Gastroesophageal sphincter (tissue), 4 donors: ENCODE measurements at regions not wholly inside any gene's neighbourhood (a gene's known extent, or its start where the extent isn't known, plus 50 kb on each side); places are given as distances from the start of the nearest gene placed in this dataset.

Experiments used
- ATAC-seq: fragments of 150-250 bp; one replicate; pipeline ENCODE4 v1.9.1; 2016; ENCODE audit warnings: mild to moderate bottlenecking, moderate library complexity
- H3K27ac ChIP-seq, 4 donors: fragments of 200-600 bp; sonication (generic) in 3 of 4; 1 replicate in 3 of 4; 2 replicates in 1 of 4; pipeline ENCODE4 v1.5.1; 2016 to 2019
- H3K27me3 ChIP-seq: fragments of 200-600 bp; sonication (generic); one replicate; pipeline ENCODE4 v1.5.1; 2019
- H3K36me3 ChIP-seq, 2 donors: fragments of 200-600 bp; sonication (generic); one replicate each; pipeline ENCODE4 v1.5.1; 2019; ENCODE audit warnings: control low read depth in 1 of 2
- H3K4me1 ChIP-seq, 3 donors: fragments of 200-600 bp; sonication (generic); 1 replicate in 2 of 3; 2 replicates in 1 of 3; pipeline ENCODE4 v1.5.1; 2016 to 2019; ENCODE audit warnings: control low read depth in 2 of 3
- H3K4me3 ChIP-seq, 2 donors: fragments of 200-600 bp; sonication (generic); one replicate each; pipeline ENCODE4 v1.5.1; 2019; ENCODE audit warnings: mild to moderate bottlenecking in 1 of 2, moderate library complexity in 1 of 2
- H3K9me3 ChIP-seq, 3 donors: fragments of 200-600 bp; sonication (generic); one replicate each; pipeline ENCODE4 v1.5.1; 2017 to 2019; ENCODE audit warnings: control low read depth in 2 of 3
- CTCF ChIP-seq, 4 experiments: fragments of 200-600 bp in 2 of 4; fragments of 450-650 bp in 2 of 4; sonication (generic) in 1 of 4; IDR thresholded peaks; one replicate each; pipeline ENCODE4 v1.5.1; 2017 to 2019; ENCODE audit warnings: antibody characterized with exemption in 4 of 4, mild to moderate bottlenecking in 2 of 4, moderate library complexity in 2 of 4
- EP300 ChIP-seq: sonication (generic); formaldehyde crosslinking; IDR thresholded peaks from one replicate; pipeline ENCODE4 v1.6.1; 2017; ENCODE audit warnings: antibody characterized with exemption, mild to moderate bottlenecking
- POLR2A ChIP-seq, 2 donors: fragments of 450-650 bp; IDR thresholded peaks; one replicate each; pipeline ENCODE4 v1.6.1; 2017; ENCODE audit warnings: antibody characterized with exemption in 2 of 2, mild to moderate bottlenecking in 2 of 2, moderate library complexity in 1 of 2
- POLR2AphosphoS5 ChIP-seq: sonication (generic); formaldehyde crosslinking; IDR thresholded peaks from one replicate; pipeline ENCODE4 v1.6.1; 2017; ENCODE audit warnings: antibody characterized with exemption
- WGBS, 2 donors: methylation state at CpG; one replicate each; pipeline ENCODE4 v1.1.5; 2018; ENCODE audit warnings: low coverage in 1 of 2; 5-methylcytosine and 5-hydroxymethylcytosine counted together

GRCh38 chr2:22855081-22855480 is 529.9 kb upstream of the KLHL29 start:
- TF ChIP-seq CTCF (IDR thresholded peaks at IDR 0.05) = no peak
- TF ChIP-seq POLR2AphosphoS5 = no peak
- TF ChIP-seq EP300 = no peak
- no peak for TF ChIP-seq POLR2A (IDR thresholded peaks at IDR 0.05)
- Histone ChIP-seq H3K4me1 (no peaks in the 10 kb centered on the region), H3K4me3 (no peak overlapping the region), H3K27me3 (no peaks in the 10 kb centered on the region), H3K36me3 (no peaks in the 10 kb centered on the region), H3K9me3 (peaks cover 0 to 2% (median 0%) of the 10 kb centered on the region in 3 donors), H3K27ac (no peak overlapping the region)
- WGBS, 2 donors = 50 to 87% methylated on average over 2 to 3 of the region's 3 CpGs
- ATAC-seq = no peak

- no peak overlapping the region for H3K4me3 ChIP-seq
- peaks cover 0 to 8% (median 0%) of the 10 kb centered on the region in 3 donors for H3K9me3 ChIP-seq
- no peak for TF ChIP-seq EP300
- TF ChIP-seq CTCF (IDR thresholded peaks at IDR 0.05) = no peak
- no peak for TF ChIP-seq POLR2AphosphoS5
- TF ChIP-seq POLR2A (IDR thresholded peaks at IDR 0.05) = no peak
- WGBS, 2 donors = 17 to 80% methylated on average over 1 to 3 of the region's 9 CpGs
- no peaks in the 10 kb centered on the region for H3K27me3 ChIP-seq
- H3K4me1 ChIP-seq = no peaks in the 10 kb centered on the region
- H3K27ac ChIP-seq = no peak overlapping the region
- no peaks in the 10 kb centered on the region for H3K36me3 ChIP-seq
- ATAC-seq = no peak
Measured at GRCh38 chr2:22855761-22856184, 529.2 kb upstream of the KLHL29 start.

GRCh38 chr2:22867973-22868372 is 517.0 kb upstream of the KLHL29 start:
- Histone ChIP-seq H3K27ac (no peak overlapping the region), H3K9me3 (no peaks in the 10 kb centered on the region), H3K4me1 (no peaks in the 10 kb centered on the region), H3K27me3 (peaks cover 4% of the 10 kb centered on the region), H3K4me3 (no peak overlapping the region), H3K36me3 (no peaks in the 10 kb centered on the region)
- ATAC-seq = no peak
- 43% methylated on average over 3 of the region's 4 CpGs; no CpG with 5 or more reads in 1 of the 2 donors for WGBS, 2 donors
- TF ChIP-seq EP300 (no peak), CTCF (IDR thresholded peaks at IDR 0.05) (no peak), POLR2A (IDR thresholded peaks at IDR 0.05) (no peak), POLR2AphosphoS5 (no peak)

- TF ChIP-seq POLR2A (IDR thresholded peaks at IDR 0.05) = no peak
- TF ChIP-seq POLR2AphosphoS5 = no peak
- TF ChIP-seq EP300 = no peak
- TF ChIP-seq CTCF (IDR thresholded peaks at IDR 0.05) = no peak
- Histone ChIP-seq H3K36me3 (no peaks in the 10 kb centered on the region), H3K9me3 (peaks cover 0 to 16% (median 0%) of the 10 kb centered on the region in 3 donors), H3K4me1 (peaks cover 0 to 7% (median 0%) of the 10 kb centered on the region in 3 donors), H3K27me3 (no peaks in the 10 kb centered on the region), H3K27ac (no peak overlapping the region), H3K4me3 (no peak overlapping the region)
- 88 to 89% methylated on average over 1 to 2 of the region's 2 CpGs for WGBS, 2 donors
- ATAC-seq = no peak
Measured at GRCh38 chr2:22878121-22878520, 506.9 kb upstream of the KLHL29 start.

GRCh38 chr2:22879009-22879863 is 505.7 kb upstream of the KLHL29 start:
- Histone ChIP-seq H3K4me1 (peaks cover 0 to 7% (median 0%) of the 10 kb centered on the region in 3 donors), H3K27me3 (no peaks in the 10 kb centered on the region), H3K36me3 (no peaks in the 10 kb centered on the region), H3K4me3 (no peak overlapping the region), H3K27ac (no peak overlapping the region), H3K9me3 (peaks cover 0 to 16% (median 0%) of the 10 kb centered on the region in 3 donors)
- ATAC-seq = no peak
- TF ChIP-seq CTCF (IDR thresholded peaks at IDR 0.05) (no peak), POLR2A (IDR thresholded peaks at IDR 0.05) (no peak), EP300 (no peak)
- WGBS, 2 donors = 57 to 75% methylated on average over 9 to 13 of the region's 13 CpGs
